H1 (cell line): ENCODE measurements at regions not wholly inside any gene's neighbourhood (a gene's known extent, or its start where the extent isn't known, plus 50 kb on each side); places are given as distances from the start of the nearest gene placed in this dataset.

Source experiments
- RAD21 ChIP-seq, 2 experiments: IDR thresholded peaks in 1 of 2; conservative IDR thresholded peaks in 1 of 2; 2 replicates each; pipeline ENCODE4 v1.6.1; 2011; ENCODE audit warnings: low read depth in 2 of 2, low read length in 2 of 2, improper control_type of control experiment in 1 of 2, inconsistent platforms in 1 of 2, mild to moderate bottlenecking in 1 of 2, moderate library complexity in 1 of 2

DNA sequence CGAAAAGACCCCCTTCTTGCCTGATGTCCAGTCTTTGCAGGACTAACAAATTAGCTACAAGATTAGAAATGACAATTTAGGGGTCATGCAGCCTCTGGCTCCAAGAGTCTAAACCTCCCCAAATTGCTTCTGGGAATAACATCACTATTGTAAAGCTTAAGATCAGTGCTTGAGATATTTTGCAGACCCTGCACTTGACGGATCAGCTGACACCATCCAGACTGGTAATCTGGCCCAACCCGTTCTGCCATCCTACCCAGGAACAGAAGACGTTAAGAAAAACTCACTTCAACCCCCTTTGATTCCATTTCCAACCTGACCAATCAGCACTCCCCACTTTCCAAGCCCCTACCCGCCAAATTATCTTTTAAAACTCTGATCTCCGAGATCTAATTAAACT, 236.7 kb upstream of the KRR1 start (continued):
- no peak for TF ChIP-seq RAD21 (IDR thresholded peaks at IDR 0.05 in 1 of 2, conservative IDR thresholded peaks at IDR 0.05 in 1 of 2; ENCODE audit: low read depth in 2 of 2, low read length in 2 of 2)
